ENCODE measurements at regions not wholly inside any gene's neighbourhood (a gene's known extent, or its start where the extent isn't known, plus 50 kb on each side); places are given as distances from the start of the nearest gene placed in this dataset.

DNA sequence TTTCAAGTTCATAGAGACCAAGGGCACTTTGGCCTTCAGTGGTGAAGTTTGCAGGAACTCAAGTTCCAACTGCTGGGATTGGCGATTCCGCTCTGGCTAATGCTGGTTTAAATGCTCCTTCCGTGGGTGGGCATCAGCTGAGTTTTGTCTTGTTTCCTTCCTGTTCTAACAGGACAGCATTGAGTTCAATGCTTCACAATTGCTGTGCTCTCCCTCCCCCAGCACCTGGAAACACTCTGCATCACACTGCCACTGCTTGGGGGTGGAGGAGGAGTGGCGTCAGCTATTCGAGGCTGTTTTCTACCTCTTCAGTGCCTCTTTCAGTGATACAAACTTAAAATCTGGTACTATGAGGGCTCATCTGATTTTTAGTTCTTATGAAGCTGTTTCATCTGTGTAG, 634.9 kb downstream of the FSCB start:
- DNase-seq (ENCODE audit: low spot score) = no peak
- H3K27me3 Mint-ChIP-seq (ENCODE audit: low read depth) = no peaks in the 10 kb centered on the region
- TF ChIP-seq, protein P1, sequence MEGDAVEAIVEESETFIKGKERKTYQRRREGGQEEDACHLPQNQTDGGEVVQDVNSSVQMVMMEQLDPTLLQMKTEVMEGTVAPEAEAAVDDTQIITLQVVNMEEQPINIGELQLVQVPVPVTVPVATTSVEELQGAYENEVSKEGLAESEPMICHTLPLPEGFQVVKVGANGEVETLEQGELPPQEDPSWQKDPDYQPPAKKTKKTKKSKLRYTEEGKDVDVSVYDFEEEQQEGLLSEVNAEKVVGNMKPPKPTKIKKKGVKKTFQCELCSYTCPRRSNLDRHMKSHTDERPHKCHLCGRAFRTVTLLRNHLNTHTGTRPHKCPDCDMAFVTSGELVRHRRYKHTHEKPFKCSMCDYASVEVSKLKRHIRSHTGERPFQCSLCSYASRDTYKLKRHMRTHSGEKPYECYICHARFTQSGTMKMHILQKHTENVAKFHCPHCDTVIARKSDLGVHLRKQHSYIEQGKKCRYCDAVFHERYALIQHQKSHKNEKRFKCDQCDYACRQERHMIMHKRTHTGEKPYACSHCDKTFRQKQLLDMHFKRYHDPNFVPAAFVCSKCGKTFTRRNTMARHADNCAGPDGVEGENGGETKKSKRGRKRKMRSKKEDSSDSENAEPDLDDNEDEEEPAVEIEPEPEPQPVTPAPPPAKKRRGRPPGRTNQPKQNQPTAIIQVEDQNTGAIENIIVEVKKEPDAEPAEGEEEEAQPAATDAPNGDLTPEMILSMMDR (IDR thresholded peaks at IDR 0.05) = no peak
- H3K4me3 Mint-ChIP-seq (ENCODE audit: unreplicated experiment) = no peak overlapping the region
- no peaks in the 10 kb centered on the region for H3K4me1 Mint-ChIP-seq (ENCODE audit: low read depth)
- H3K9me3 Mint-ChIP-seq (ENCODE audit: low read depth) = peaks cover 2% of the 10 kb centered on the region
- H3K36me3 Mint-ChIP-seq (ENCODE audit: low read depth) = no peaks in the 10 kb centered on the region
- H3K27ac Mint-ChIP-seq (ENCODE audit: unreplicated experiment) = no peak overlapping the region

DNA sequence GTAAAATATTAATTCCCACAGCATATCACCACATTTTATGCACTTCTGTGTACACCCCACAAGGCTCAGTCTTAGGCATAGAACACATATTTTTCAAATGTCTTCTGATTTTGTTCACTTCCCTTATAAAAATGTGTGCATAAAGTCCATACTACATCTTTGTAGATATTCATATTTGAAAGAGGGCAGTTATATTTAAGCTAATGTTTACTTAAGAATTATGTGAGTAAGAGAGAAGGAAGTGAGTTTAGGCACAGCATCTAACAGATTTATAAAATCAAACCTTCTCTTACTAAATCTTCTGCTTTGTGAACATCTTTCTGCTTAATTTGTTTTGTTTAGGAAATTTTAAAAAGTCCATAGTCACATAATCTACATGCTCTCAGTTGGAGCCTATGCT, 648.1 kb downstream of the FSCB start:
- DNase-seq (ENCODE audit: low spot score) = no peak
- TF ChIP-seq, protein P1 (IDR thresholded peaks at IDR 0.05) = no peak
- Mint-ChIP-seq H3K4me3 (ENCODE audit: unreplicated experiment) (no peak overlapping the region), H3K36me3 (ENCODE audit: low read depth) (no peaks in the 10 kb centered on the region), H3K27ac (ENCODE audit: unreplicated experiment) (no peak overlapping the region), H3K27me3 (ENCODE audit: low read depth) (no peaks in the 10 kb centered on the region), H3K9me3 (ENCODE audit: low read depth) (peaks cover 3% of the 10 kb centered on the region), H3K4me1 (ENCODE audit: low read depth) (no peaks in the 10 kb centered on the region)

DNA sequence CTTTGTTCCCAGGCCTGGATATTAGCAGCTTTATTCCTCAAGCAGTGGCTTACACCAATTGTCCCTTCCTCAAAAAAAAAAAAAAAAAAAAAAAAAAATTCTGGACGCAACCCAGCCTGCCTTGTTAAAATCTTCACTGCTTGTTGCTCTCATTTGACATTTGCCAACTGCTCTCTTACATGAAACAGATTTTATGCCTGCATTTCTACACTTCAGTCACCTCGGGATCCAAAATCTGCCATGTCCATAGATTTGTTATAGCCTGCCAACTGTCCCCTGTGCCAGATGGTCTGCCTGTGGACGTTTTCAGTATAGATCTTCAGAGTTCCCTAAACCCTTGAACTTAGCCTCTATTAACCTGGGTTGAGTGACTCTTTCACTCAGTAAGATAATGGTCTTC, 651.5 kb downstream of the FSCB start:
- H3K9me3 Mint-ChIP-seq (ENCODE audit: low read depth) = peaks cover 3% of the 10 kb centered on the region
- TF ChIP-seq, protein P1 (IDR thresholded peaks at IDR 0.05) = no peak
- H3K27me3 Mint-ChIP-seq (ENCODE audit: low read depth) = no peaks in the 10 kb centered on the region
- no peaks in the 10 kb centered on the region for H3K4me1 Mint-ChIP-seq (ENCODE audit: low read depth)
- H3K27ac Mint-ChIP-seq (ENCODE audit: unreplicated experiment) = no peak overlapping the region
- H3K4me3 Mint-ChIP-seq (ENCODE audit: unreplicated experiment) = no peak overlapping the region
- no peaks in the 10 kb centered on the region for H3K36me3 Mint-ChIP-seq (ENCODE audit: low read depth)
- no peak for DNase-seq (ENCODE audit: low spot score)

DNA sequence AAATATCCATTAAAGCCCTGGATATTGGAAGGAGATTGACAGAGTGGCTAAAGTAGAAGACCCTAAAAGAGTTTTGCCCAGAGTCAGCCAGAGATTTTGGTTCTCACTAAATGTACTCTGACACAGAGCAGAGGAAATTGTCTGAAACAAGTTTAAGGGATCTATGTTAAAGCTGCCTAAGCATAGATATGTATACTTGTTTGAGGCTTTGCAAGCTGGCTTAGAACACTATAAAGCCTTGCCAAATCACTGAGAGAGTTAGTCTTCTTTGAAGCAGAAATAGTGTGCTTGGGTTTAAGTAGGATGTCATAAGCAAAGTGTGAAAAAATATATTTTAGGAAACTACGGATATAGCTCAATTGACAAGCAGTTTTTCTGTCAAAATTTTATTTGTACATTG, 653.5 kb downstream of the FSCB start:
- Mint-ChIP-seq H3K36me3 (ENCODE audit: low read depth) (no peaks in the 10 kb centered on the region), H3K9me3 (ENCODE audit: low read depth) (peaks cover 3% of the 10 kb centered on the region), H3K4me1 (ENCODE audit: low read depth) (no peaks in the 10 kb centered on the region), H3K27me3 (ENCODE audit: low read depth) (no peaks in the 10 kb centered on the region), H3K27ac (ENCODE audit: unreplicated experiment) (no peak overlapping the region), H3K4me3 (ENCODE audit: unreplicated experiment) (no peak overlapping the region)
- no peak for DNase-seq (ENCODE audit: low spot score)
- TF ChIP-seq, protein P1 (IDR thresholded peaks at IDR 0.05) = no peak

GRCh38 chr14:43803076-43803689, 703.9 kb downstream of the FSCB start:
- H3K4me1 Mint-ChIP-seq (ENCODE audit: low read depth) = no peaks in the 10 kb centered on the region
- no peak overlapping the region for H3K27ac Mint-ChIP-seq (ENCODE audit: unreplicated experiment)
- TF ChIP-seq, protein P1 (IDR thresholded peaks at IDR 0.05) = no peak
- no peaks in the 10 kb centered on the region for H3K36me3 Mint-ChIP-seq (ENCODE audit: low read depth)
- peaks cover 23% of the 10 kb centered on the region for H3K9me3 Mint-ChIP-seq (ENCODE audit: low read depth)
- H3K4me3 Mint-ChIP-seq (ENCODE audit: unreplicated experiment) = no peak overlapping the region
- H3K27me3 Mint-ChIP-seq (ENCODE audit: low read depth) = peaks cover 2% of the 10 kb centered on the region
- DNase-seq (ENCODE audit: low spot score) = no peak

All from chondrocyte (in vitro differentiated cells).